Occipital lobe (tissue), 1 donor: ENCODE measurements at regions not wholly inside any gene's neighbourhood (a gene's known extent, or its start where the extent isn't known, plus 50 kb on each side); places are given as distances from the start of the nearest gene placed in this dataset.

Source experiments
- DNase-seq: peaks from one replicate; lab custom pipeline; 2025; lab: John Stamatoyannopoulos, UW

- no peak for DNase-seq
Measured at GRCh38 chr22:48155446-48155845, 1393.0 kb downstream of the TBC1D22A start.

- DNase-seq, result no peak
Measured at GRCh38 chr22:48154943-48155240, 1392.4 kb downstream of the TBC1D22A start.

GRCh38 chr22:48154169-48154942 is 1391.9 kb downstream of the TBC1D22A start:
- no peak for DNase-seq

DNA sequence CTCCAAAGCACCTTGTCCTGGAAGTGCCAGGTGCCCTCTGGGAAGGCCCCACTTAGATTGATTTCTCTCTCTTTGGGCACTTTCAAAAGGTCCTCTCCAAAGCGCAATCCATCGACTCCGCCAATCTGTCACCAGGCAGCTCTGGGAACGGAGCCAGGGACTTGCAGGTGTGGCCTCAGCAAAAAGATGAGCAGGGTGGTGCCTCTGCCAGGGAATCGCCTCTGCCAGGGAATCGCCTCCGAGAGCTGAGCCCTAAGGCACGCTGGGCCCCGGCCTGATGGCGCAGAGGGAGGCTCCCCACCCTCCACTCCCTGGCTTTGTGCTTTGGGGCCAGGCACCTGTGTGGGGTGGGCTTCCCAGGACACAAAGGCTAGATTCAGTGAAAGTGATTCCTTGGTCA is 1391.3 kb downstream of the TBC1D22A start:
- no peak for DNase-seq

DNA sequence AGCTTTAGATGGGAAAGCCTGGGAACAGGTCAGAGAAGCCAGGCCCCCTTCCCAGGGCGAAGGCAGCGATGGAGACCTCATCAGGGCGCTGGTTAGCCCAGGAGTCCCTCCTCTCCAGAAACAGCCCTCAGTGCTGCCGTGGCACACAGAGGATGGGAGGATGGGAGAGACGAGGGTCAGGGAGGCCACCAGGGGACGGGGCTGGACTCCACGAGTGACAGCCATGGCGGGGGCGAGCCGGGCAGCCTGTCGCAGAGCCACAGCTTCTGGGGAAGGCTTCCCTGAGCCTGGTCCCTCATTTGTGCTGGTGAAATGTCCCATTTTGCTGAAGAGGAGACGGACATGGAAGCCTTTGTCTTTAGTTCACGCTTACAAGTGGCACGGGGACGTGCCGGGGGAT is 1390.5 kb downstream of the TBC1D22A start:
- DNase-seq, result no peak

GRCh38 chr22:48152164-48152775 is 1389.8 kb downstream of the TBC1D22A start:
- DNase-seq, result no peak

GRCh38 chr22:48151641-48152040 is 1389.2 kb downstream of the TBC1D22A start:
- DNase-seq, result no peak

- DNase-seq, result no peak
Measured at GRCh38 chr22:48147831-48148230, 1385.4 kb downstream of the TBC1D22A start.

DNA sequence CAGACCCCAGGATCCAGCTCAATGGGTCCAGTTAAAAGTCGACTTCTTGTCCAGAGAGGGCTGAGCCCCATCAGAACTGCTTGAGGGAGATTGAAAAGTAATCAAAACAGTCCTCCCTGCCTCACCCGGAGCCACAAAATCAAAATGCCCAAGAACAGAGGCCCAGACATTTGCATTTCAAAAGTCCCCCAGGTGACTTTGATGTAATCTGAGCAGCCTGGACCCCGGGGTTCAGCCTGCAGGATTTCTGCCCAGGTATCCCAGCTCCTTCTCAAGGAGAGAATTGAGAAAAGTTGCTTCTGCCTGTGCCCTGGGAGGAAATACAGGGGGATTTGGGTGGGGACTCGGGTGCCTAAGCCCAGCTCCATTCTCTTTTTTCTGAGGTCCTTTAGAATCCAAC is 1385.0 kb downstream of the TBC1D22A start:
- no peak for DNase-seq

DNA sequence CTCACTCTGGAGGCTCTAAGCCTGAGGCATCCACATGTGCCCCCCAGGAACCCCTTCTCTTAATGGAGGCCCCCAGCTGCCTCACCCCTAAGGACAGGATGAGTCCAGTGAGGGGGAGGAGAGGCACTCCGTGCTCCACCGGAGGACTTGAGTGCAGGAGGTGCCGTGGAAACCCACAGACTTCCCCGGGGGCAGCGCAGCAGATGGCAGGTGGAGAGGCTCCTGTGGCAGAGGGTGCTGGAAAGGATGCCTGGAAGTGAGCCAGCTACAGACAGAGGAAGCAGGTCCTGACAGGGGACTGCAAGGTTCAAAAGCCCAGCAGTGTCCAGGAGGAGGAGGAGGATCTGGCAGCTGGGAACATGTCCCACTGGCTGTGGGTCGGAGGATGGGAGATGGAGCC is 1384.0 kb downstream of the TBC1D22A start:
- DNase-seq, result no peak

GRCh38 chr22:48145738-48146137 is 1383.3 kb downstream of the TBC1D22A start:
- no peak for DNase-seq

- DNase-seq, result no peak
Measured at GRCh38 chr22:48144318-48144717, 1381.9 kb downstream of the TBC1D22A start.

GRCh38 chr22:48143856-48144255 is 1381.4 kb downstream of the TBC1D22A start:
- no peak for DNase-seq

DNA sequence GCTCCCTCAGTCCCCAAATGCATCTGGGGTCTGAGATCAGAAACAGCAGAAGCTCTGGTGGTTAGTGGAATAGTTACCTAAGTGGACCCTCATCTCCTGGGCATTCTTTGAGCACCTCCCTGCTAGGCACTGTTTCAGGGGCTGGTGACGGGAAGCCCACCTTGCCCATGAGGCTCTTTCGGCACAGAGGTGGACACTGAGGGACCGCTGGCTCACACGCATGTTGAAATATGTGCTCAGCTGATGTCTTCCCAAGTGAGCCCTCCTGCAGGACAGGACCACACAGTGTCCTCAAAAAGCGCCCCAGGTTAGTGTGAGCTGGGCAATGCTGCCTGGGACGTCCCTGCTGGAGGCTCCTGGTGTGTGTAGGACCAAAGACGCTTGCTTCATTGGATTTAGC is 1379.9 kb downstream of the TBC1D22A start:
- DNase-seq, result no peak

- no peak for DNase-seq
Measured at GRCh38 chr22:48141301-48141700, 1378.9 kb downstream of the TBC1D22A start.

GRCh38 chr22:48140261-48140813 is 1377.9 kb downstream of the TBC1D22A start:
- no peak for DNase-seq

GRCh38 chr22:48139776-48140175 is 1377.3 kb downstream of the TBC1D22A start:
- no peak for DNase-seq

DNA sequence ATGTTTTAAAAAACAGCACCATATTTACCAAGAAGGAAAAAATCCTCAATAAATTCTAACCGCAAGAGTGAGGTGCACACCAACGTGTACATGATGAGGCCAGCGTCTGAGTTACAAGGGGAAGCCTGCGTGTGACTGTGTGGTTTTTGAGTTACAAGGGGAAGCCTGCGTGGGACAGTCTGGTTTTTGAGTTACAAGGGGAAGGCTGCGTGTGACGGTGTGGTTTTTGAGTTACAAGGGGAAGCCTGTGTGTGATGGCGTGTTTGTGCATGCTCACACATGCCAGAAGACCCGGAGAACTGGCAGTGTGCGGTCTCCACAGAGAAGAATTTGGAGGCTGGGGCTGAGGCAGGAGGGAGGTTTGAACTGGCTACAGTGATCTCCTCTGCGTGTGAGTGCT is 1376.4 kb downstream of the TBC1D22A start:
- no peak for DNase-seq

DNA sequence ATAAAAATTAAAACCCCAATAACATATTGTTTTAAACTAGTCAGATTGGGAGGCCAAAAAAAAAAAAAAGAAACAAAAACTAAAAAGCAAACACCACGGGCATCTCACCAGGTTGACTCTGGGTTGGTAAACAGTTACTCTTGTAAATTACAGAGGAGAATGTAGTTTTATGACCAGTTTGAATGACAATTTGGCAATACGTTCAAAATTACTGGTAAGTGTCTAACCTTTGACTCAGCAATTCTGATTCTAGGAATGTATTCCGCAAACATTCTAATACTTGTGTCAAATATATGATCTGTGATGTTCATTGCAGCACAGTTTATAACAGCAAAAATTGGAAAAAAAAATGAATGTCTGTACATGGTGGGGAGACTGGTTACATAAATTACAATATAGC is 1376.0 kb downstream of the TBC1D22A start:
- no peak for DNase-seq

DNA sequence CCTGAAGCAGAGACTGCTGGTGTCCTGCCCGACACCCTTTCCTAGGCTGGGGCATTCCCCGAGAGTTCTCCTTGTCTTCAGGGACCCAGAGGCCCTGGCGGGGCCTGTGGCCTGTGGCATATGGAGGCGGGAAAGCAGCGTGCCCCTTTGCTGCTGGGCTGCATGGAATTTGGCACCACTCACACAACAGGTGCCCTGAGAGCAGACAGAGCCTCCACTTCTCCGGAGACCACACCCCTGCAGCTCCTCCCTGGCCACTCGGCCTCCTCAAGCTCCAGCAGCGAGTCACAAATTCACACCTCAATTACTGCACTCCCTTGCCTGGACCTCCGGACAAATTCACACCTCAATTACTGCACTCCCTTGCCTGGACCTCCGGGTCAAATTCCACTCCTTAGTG is 1375.2 kb downstream of the TBC1D22A start:
- DNase-seq, result no peak

- DNase-seq, result no peak
Measured at GRCh38 chr22:48135592-48135991, 1373.1 kb downstream of the TBC1D22A start.

DNA sequence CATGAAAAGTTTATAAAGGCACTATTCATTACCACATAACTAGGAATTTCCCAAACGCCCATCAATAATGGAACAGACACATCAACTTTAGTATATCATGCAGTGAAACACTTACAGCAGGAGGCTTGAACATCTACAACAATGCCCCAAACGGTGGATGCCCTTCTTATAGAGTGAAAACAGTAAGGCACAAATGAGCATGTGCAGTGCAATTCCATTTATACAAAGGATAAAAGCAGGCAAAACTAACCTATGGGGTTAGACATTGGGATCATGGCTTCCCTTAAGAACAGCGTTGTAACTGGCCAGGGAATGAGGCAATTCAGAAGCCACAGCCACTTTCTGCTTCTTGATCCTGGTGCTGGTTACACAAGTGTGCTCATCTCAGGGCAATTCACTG is 1363.0 kb downstream of the TBC1D22A start:
- no peak for DNase-seq

GRCh38 chr22:48121984-48122383 is 1359.5 kb downstream of the TBC1D22A start:
- no peak for DNase-seq
